MM.1S (cell line): ENCODE measurements at regions not wholly inside any gene's neighbourhood (a gene's known extent, or its start where the extent isn't known, plus 50 kb on each side); places are given as distances from the start of the nearest gene placed in this dataset.

Experiments used
- DNase-seq: peaks from one replicate; pipeline ENCODE4 v3.0.0-alpha.2; 2015
- H2AFZ ChIP-seq: fragments of 300-600 bp; sonication (generic); 2 replicates; pipeline ENCODE4 v1.6.0; 2016; ENCODE audit warnings: antibody characterized with exemption, low read length
- H3F3A ChIP-seq: fragments of 300-600 bp; sonication (generic); 2 replicates; pipeline ENCODE4 v1.6.1; 2016; ENCODE audit warnings: mild to moderate bottlenecking, antibody characterized with exemption, low read length, moderate library complexity, mixed read lengths; ENCODE audit not compliant: insufficient read depth
- H3K27ac ChIP-seq: fragments of 300-600 bp; sonication (generic); 2 replicates; pipeline ENCODE4 v1.5.1; 2016; ENCODE audit warnings: mild to moderate bottlenecking, low read length
- H3K27me3 ChIP-seq: fragments of 300-600 bp; sonication (generic); replicated peaks from 2 replicates; pipeline ENCODE4 v1.6.0; 2016; ENCODE audit warnings: low read length; ENCODE audit not compliant: insufficient read depth
- H3K36me3 ChIP-seq: fragments of 300-600 bp; sonication (generic); replicated peaks from 2 replicates; pipeline ENCODE4 v1.6.1; 2016; ENCODE audit warnings: mild to moderate bottlenecking, low read length, mixed read lengths; ENCODE audit not compliant: insufficient read depth
- H3K4me1 ChIP-seq: fragments of 300-600 bp; sonication (generic); 2 replicates; pipeline ENCODE4 v1.6.1; 2016; ENCODE audit warnings: low read length, mixed read lengths
- H3K4me2 ChIP-seq: fragments of 300-600 bp; sonication (generic); 2 replicates; pipeline ENCODE4 v1.6.0; 2016; ENCODE audit warnings: low read depth, low read length
- H3K4me3 ChIP-seq: fragments of 300-600 bp; sonication (generic); 2 replicates; pipeline ENCODE4 v1.5.1; 2016; ENCODE audit warnings: low read length, mixed read lengths
- H3K79me2 ChIP-seq: fragments of 300-600 bp; sonication (generic); 2 replicates; pipeline ENCODE4 v1.6.1; 2016; ENCODE audit warnings: mixed run types, low read length, mixed read lengths
- H3K9ac ChIP-seq: fragments of 300-600 bp; sonication (generic); 2 replicates; pipeline ENCODE4 v1.6.1; 2016; ENCODE audit warnings: low read length, mixed read lengths
- H3K9me2 ChIP-seq: fragments of 300-600 bp; sonication (generic); replicated peaks from 2 replicates; pipeline ENCODE4 v1.6.1; 2016; ENCODE audit warnings: mild to moderate bottlenecking, low read length, mixed read lengths; ENCODE audit not compliant: insufficient read depth
- H3K9me3 ChIP-seq: fragments of 300-600 bp; sonication (generic); replicated peaks from 2 replicates; pipeline ENCODE4 v1.6.1; 2016; ENCODE audit warnings: mild to moderate bottlenecking, low read length, mixed read lengths; ENCODE audit not compliant: insufficient read depth
- H4K20me1 ChIP-seq: fragments of 300-600 bp; sonication (generic); 2 replicates; pipeline ENCODE4 v1.6.1; 2016; ENCODE audit warnings: mild to moderate bottlenecking, low read length, moderate library complexity, mixed read lengths; ENCODE audit not compliant: insufficient read depth
- EZH2 ChIP-seq: fragments of 300-600 bp; sonication (generic); optimal IDR thresholded peaks from 2 replicates; pipeline ENCODE3; 2017; ENCODE audit warnings: low read depth, mild to moderate bottlenecking, antibody characterized with exemption, low read length, mixed read lengths
- EZH2phosphoT487 ChIP-seq: fragments of 300-600 bp; sonication (generic); IDR thresholded peaks from 2 replicates; pipeline ENCODE4 v1.6.1; 2018; ENCODE audit warnings: antibody characterized with exemption, low read length
- TF ChIP-seq, protein P1 (sequence below): fragments of 300-600 bp; sonication (generic); IDR thresholded peaks from 2 replicates; pipeline ENCODE4 v1.5.1; 2016; ENCODE audit warnings: antibody characterized with exemption, low read length, mixed read lengths

DNA sequence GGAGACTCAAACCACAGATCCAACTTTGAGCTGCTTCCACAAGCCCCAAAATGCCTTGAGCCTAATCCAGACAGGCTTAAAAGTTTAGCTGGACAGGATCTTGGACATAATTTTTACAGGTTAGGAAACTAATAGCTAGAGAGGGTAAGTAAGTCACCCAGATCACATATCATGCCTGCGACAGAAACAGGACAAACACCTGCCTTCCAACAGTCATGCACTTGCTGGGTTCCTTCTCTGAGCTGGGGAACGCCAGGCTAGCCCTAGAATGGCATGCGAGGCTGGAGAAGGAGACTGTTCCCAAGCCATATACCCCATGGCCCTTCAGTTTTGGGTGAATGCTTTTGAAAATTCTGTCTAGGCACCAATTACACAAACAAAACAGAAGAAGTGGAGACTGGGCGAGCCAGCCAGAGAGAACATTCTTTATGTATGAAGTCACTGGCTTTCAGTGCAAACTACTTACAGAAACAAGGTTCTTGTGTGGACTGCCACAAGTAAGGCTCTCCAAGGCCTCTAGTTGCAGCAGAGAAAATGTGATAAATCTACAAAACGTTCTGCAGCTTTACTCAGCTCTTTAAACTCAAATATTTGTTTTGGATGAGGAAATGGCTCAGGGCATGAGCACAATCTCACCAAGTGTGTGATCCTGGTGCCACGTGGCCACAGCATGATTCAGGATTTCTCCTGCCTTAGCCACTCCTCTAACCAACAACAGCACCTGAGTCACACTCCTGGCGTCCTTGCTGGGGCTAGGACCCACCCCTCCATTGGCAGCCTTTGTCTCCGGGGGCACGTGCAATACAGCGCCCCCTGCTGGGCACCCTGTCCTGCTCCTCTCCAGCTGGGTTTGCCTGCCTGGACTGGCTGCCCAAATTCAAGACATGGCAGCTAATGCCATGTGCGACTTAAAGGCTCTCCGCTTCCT, 73.4 kb upstream of the UBL3 start:
- Histone ChIP-seq H2AFZ (no peak overlapping the region), H4K20me1 (no peaks in the 10 kb centered on the region), H3K36me3 (no peaks in the 10 kb centered on the region), H3K9me2 (no peaks in the 10 kb centered on the region), H3K9ac (no peak overlapping the region), H3K4me2 (no peak overlapping the region), H3K4me3 (no peak overlapping the region), H3K79me2 (no peaks in the 10 kb centered on the region), H3F3A (no peaks in the 10 kb centered on the region), H3K27ac (no peak overlapping the region), H3K9me3 (no peaks in the 10 kb centered on the region), H3K27me3 (no peaks in the 10 kb centered on the region), H3K4me1 (no peaks in the 10 kb centered on the region)
- no peak for DNase-seq
- TF ChIP-seq, protein P1, sequence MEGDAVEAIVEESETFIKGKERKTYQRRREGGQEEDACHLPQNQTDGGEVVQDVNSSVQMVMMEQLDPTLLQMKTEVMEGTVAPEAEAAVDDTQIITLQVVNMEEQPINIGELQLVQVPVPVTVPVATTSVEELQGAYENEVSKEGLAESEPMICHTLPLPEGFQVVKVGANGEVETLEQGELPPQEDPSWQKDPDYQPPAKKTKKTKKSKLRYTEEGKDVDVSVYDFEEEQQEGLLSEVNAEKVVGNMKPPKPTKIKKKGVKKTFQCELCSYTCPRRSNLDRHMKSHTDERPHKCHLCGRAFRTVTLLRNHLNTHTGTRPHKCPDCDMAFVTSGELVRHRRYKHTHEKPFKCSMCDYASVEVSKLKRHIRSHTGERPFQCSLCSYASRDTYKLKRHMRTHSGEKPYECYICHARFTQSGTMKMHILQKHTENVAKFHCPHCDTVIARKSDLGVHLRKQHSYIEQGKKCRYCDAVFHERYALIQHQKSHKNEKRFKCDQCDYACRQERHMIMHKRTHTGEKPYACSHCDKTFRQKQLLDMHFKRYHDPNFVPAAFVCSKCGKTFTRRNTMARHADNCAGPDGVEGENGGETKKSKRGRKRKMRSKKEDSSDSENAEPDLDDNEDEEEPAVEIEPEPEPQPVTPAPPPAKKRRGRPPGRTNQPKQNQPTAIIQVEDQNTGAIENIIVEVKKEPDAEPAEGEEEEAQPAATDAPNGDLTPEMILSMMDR: peak; percentile 52
- no peak for TF ChIP-seq EZH2phosphoT487
- no peak for TF ChIP-seq EZH2

GRCh38 chr13:29922896-29923295, 72.5 kb upstream of the UBL3 start:
- H3K27ac ChIP-seq: no peak overlapping the region
- no peak for DNase-seq

DNA sequence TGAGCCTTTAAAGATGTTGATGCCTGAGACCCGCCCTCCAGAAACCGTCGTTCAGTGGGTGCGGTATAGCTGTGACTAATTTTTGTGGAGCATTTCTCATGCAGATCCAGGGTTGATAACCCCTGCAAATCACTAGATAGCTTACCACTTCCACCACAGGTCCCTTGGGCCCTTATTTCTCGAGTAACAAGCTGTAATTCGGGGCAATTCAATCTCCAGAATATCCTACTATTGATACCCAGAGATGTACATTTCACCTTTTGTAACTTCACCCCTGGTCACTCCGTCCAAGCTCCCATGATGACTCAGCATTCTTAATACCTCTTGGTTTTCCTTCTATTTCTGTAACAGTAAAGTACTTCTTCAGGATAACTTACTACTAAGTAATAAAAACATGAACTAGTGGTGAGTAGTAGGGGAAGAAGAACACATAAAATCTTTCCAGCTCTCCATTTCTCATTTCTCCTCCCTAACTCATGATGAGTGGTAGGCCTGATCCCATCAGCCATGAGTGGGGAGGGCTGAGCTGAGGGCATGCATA, 71.9 kb upstream of the UBL3 start:
- Histone ChIP-seq H3K79me2 (no peaks in the 10 kb centered on the region), H3K4me3 (no peak overlapping the region), H3F3A (no peaks in the 10 kb centered on the region), H3K27ac (no peak overlapping the region), H4K20me1 (no peaks in the 10 kb centered on the region), H3K27me3 (no peaks in the 10 kb centered on the region), H3K4me1 (no peaks in the 10 kb centered on the region), H3K4me2 (no peak overlapping the region), H3K36me3 (no peaks in the 10 kb centered on the region), H2AFZ (no peak overlapping the region), H3K9ac (no peak overlapping the region), H3K9me2 (no peaks in the 10 kb centered on the region), H3K9me3 (no peaks in the 10 kb centered on the region)
- no peak for DNase-seq
- no peak for TF ChIP-seq EZH2
- TF ChIP-seq, protein P1: no peak

More at GRCh38 chr13:29922896-29923295, 72.5 kb upstream of the UBL3 start:
- Histone ChIP-seq H3K4me3 (no peak overlapping the region), H3K9me3 (no peaks in the 10 kb centered on the region), H3K79me2 (no peaks in the 10 kb centered on the region), H3K9ac (no peak overlapping the region), H3K27me3 (no peaks in the 10 kb centered on the region), H4K20me1 (no peaks in the 10 kb centered on the region), H3F3A (no peaks in the 10 kb centered on the region), H3K36me3 (no peaks in the 10 kb centered on the region), H2AFZ (no peak overlapping the region), H3K4me1 (no peaks in the 10 kb centered on the region), H3K4me2 (no peak overlapping the region), H3K9me2 (no peaks in the 10 kb centered on the region)
- TF ChIP-seq, protein P1: no peak
- TF ChIP-seq EZH2 (no peak), EZH2phosphoT487 (no peak)
